ENCODE measurements at regions not wholly inside any gene's neighbourhood (a gene's known extent, or its start where the extent isn't known, plus 50 kb on each side); places are given as distances from the start of the nearest gene placed in this dataset.

GRCh38 chr14:38116895-38117294, 90.8 kb upstream of the SSTR1 start:
- no peak for TF ChIP-seq POLR2AphosphoS5 (IDR thresholded peaks at IDR 0.05)
- no peak for TF ChIP-seq POLR2A (IDR thresholded peaks at IDR 0.05)
- no peaks in the 10 kb centered on the region for H3K36me3 ChIP-seq
- no peaks in the 10 kb centered on the region for H3K27me3 ChIP-seq
- DNase-seq (no peak), ATAC-seq (ENCODE audit: low FRiP score in 2 of 2) (no peak)
- H3K9me3 ChIP-seq = no peaks in the 10 kb centered on the region
- no peaks in the 10 kb centered on the region for H3K4me1 ChIP-seq
- H3K4me3 ChIP-seq = no peak overlapping the region
- no peak overlapping the region for H3K27ac ChIP-seq

- no peak for ATAC-seq (ENCODE audit: low FRiP score in 2 of 2)
- Histone ChIP-seq H3K36me3 (no peaks in the 10 kb centered on the region), H3K4me3 (no peak overlapping the region), H3K27me3 (no peaks in the 10 kb centered on the region), H3K9me3 (no peaks in the 10 kb centered on the region), H3K4me1 (no peaks in the 10 kb centered on the region), H3K27ac (no peak overlapping the region)
- DNase-seq = no peak
- TF ChIP-seq EP300 (IDR thresholded peaks at IDR 0.05) (no peak), POLR2A (IDR thresholded peaks at IDR 0.05) (no peak), CTCF (IDR thresholded peaks at IDR 0.05) (no peak), POLR2AphosphoS5 (IDR thresholded peaks at IDR 0.05) (no peak)
- 81 to 98% methylated on average over 2 of the region's 2 CpGs for WGBS, 2 donors
Observed at GRCh38 chr14:38120109-38120508, 87.6 kb upstream of the SSTR1 start.

GRCh38 chr14:38121320-38122020, 86.2 kb upstream of the SSTR1 start:
- Histone ChIP-seq H3K36me3 (no peaks in the 10 kb centered on the region), H3K9me3 (no peaks in the 10 kb centered on the region), H3K27ac (no peak overlapping the region), H3K27me3 (no peaks in the 10 kb centered on the region), H3K4me1 (no peaks in the 10 kb centered on the region), H3K4me3 (no peak overlapping the region)
- no peak for DNase-seq
- 32 to 38% methylated on average over 4 of the region's 4 CpGs for WGBS, 2 donors
- no peak for ATAC-seq (ENCODE audit: low FRiP score in 2 of 2)
- no peak for TF ChIP-seq POLR2AphosphoS5 (IDR thresholded peaks at IDR 0.05)
- TF ChIP-seq POLR2A (IDR thresholded peaks at IDR 0.05) = no peak
- TF ChIP-seq EP300 (IDR thresholded peaks at IDR 0.05) = no peak
- no peak for TF ChIP-seq CTCF (IDR thresholded peaks at IDR 0.05)

- no peak for ATAC-seq (ENCODE audit: low FRiP score in 2 of 2)
Observed at GRCh38 chr14:38122241-38122640, 85.5 kb upstream of the SSTR1 start.

GRCh38 chr14:38124506-38124905, 83.2 kb upstream of the SSTR1 start:
- no peak for DNase-seq
- Histone ChIP-seq H3K9me3 (no peaks in the 10 kb centered on the region), H3K4me1 (no peaks in the 10 kb centered on the region), H3K27ac (no peak overlapping the region), H3K27me3 (no peaks in the 10 kb centered on the region), H3K36me3 (no peaks in the 10 kb centered on the region), H3K4me3 (no peak overlapping the region)
- TF ChIP-seq POLR2A (IDR thresholded peaks at IDR 0.05) (no peak), CTCF (IDR thresholded peaks at IDR 0.05) (no peak), POLR2AphosphoS5 (IDR thresholded peaks at IDR 0.05) (no peak), EP300 (IDR thresholded peaks at IDR 0.05) (no peak)
- 24 to 43% methylated on average over 3 of the region's 3 CpGs for whole genome bisulfite sequencing, 2 donors
- no peak for ATAC-seq (ENCODE audit: low FRiP score in 2 of 2)

More at GRCh38 chr14:38122241-38122640, 85.5 kb upstream of the SSTR1 start:
- Histone ChIP-seq H3K27ac (no peak overlapping the region), H3K27me3 (no peaks in the 10 kb centered on the region), H3K4me1 (no peaks in the 10 kb centered on the region), H3K9me3 (no peaks in the 10 kb centered on the region), H3K36me3 (no peaks in the 10 kb centered on the region), H3K4me3 (no peak overlapping the region)
- 91 to 92% methylated on average over 5 of the region's 5 CpGs for WGBS, 2 donors
- no peak for DNase-seq
- TF ChIP-seq CTCF (IDR thresholded peaks at IDR 0.05) = no peak
- no peak for TF ChIP-seq EP300 (IDR thresholded peaks at IDR 0.05)
- TF ChIP-seq POLR2AphosphoS5 (IDR thresholded peaks at IDR 0.05) = no peak
- TF ChIP-seq POLR2A (IDR thresholded peaks at IDR 0.05) = no peak

All from upper lobe of left lung (tissue), 6 donors.